A549 (cell line): ENCODE measurements at regions not wholly inside any gene's neighbourhood (a gene's known extent, or its start where the extent isn't known, plus 50 kb on each side); places are given as distances from the start of the nearest gene placed in this dataset.

ENCODE experiments used
- ATAC-seq, 2 experiments: fragments of 200-7000 bp in 1 of 2; fragments of >200 bp in 1 of 2; cut with Nextera tagmentation in 1 of 2; cut with Tn5 transposase in 1 of 2; 3 replicates each; pipeline versions ENCODE4 v1.8.0 to v1.9.1; 2018 to 2020; ENCODE audit warnings: mild to moderate bottlenecking in 1 of 2, moderate library complexity in 1 of 2
- CTCF ChIA-PET: fragments of 300-600 bp; sonication (Branson Sonifier 250); formaldehyde crosslinking; extraction: SDS; loops from one replicate; lab custom pipeline; 2021; ENCODE audit warnings: antibody characterized with exemption, inconsistent platforms; lab: Yijun Ruan, JAX
- POLR2A ChIA-PET: fragments of 350-600 bp; formaldehyde crosslinking; extraction: SDS; loops from one replicate; lab custom pipeline; 2021; ENCODE audit warnings: antibody characterized with exemption, inconsistent platforms; lab: Yijun Ruan, JAX
- DNase-seq, 2 experiments: peaks; one replicate each; pipeline versions ENCODE4 v3.0.0 to v3.0.0-alpha.2; 2011 to 2016; ENCODE audit warnings: low read depth in 1 of 2, low spot score in 1 of 2
- FAIRE-seq: peaks from 2 replicates; lab custom pipeline; 2011; peaks lifted over from hg19 to GRCh38; lab: Jason Lieb, UNC
- H3K27ac ChIP-seq, 2 experiments: fragments of >200 bp; sonication (Bioruptor Twin); formaldehyde crosslinking; 3 replicates each; pipeline ENCODE4 v1.5.1; 2016 to 2017
- H3K4me1 ChIP-seq: fragments of >200 bp; sonication (Bioruptor Twin); formaldehyde crosslinking; 3 replicates; pipeline ENCODE4 v1.6.1; 2016
- H3K4me2 ChIP-seq: fragments of >200 bp; sonication (Bioruptor Twin); formaldehyde crosslinking; 3 replicates; pipeline ENCODE4 v1.6.1; 2016
- H3K4me3 ChIP-seq: fragments of >200 bp; sonication (Bioruptor Twin); formaldehyde crosslinking; 3 replicates; pipeline ENCODE4 v1.5.1; 2016
- H3K9me3 ChIP-seq: fragments of >200 bp; sonication (Bioruptor Twin); formaldehyde crosslinking; 3 replicates; pipeline ENCODE4 v1.6.1; 2016
- ATOH8 ChIP-seq: fragments of 250-450 bp; sonication (Bioruptor Pico); IDR thresholded peaks from 2 replicates; pipeline ENCODE4 v1.5.0; 2020; ENCODE audit warnings: low read depth, mild to moderate bottlenecking, moderate library complexity
- BHLHE40 ChIP-seq: IDR thresholded peaks from 2 replicates; pipeline ENCODE4 v1.6.1; 2012; ENCODE audit warnings: low read depth, low read length, inconsistent platforms
- CEBPB ChIP-seq, 2 experiments: fragments of >200 bp in 1 of 2; sonication (Bioruptor Twin) in 1 of 2; formaldehyde crosslinking in 1 of 2; IDR thresholded peaks; 2 replicates each; pipeline ENCODE4 v1.6.1; 2012 to 2016
- CTCF ChIP-seq: fragments of >200 bp; sonication (Bioruptor Twin); formaldehyde crosslinking; IDR thresholded peaks from 3 replicates; pipeline ENCODE4 v1.5.1; 2016
- ELK1 ChIP-seq: fragments of 150-350 bp; IDR thresholded peaks from 2 replicates; pipeline ENCODE4 v1.6.1; 2014; ENCODE audit warnings: low read depth, mild to moderate bottlenecking, low read length
- ESRRA ChIP-seq: fragments of 150-350 bp; IDR thresholded peaks from 2 replicates; pipeline ENCODE4 v1.6.1; 2014; ENCODE audit warnings: mild to moderate bottlenecking, low read length, borderline replicate concordance
- FOSB ChIP-seq: fragments of 250-450 bp; sonication (Bioruptor Pico); IDR thresholded peaks from 2 replicates; pipeline ENCODE4 v1.5.0; 2020; ENCODE audit warnings: mild to moderate bottlenecking, moderate library complexity
- FOSL2 ChIP-seq, 2 experiments: fragments of 450-650 bp in 1 of 2; fragments of >200 bp in 1 of 2; sonication (Bioruptor Twin) in 1 of 2; formaldehyde crosslinking; IDR thresholded peaks; 2 replicates each; pipeline versions ENCODE4 v1.5.0 to v1.6.1; 2016 to 2020; ENCODE audit warnings: mild to moderate bottlenecking in 1 of 2, moderate library complexity in 1 of 2
- FOXS1 ChIP-seq: fragments of 250-450 bp; sonication (Bioruptor Pico); IDR thresholded peaks from 2 replicates; pipeline ENCODE4 v1.5.0; 2020; ENCODE audit warnings: mild to moderate bottlenecking, moderate library complexity
- HMGXB4 ChIP-seq: fragments of 250-450 bp; sonication (Bioruptor Pico); IDR thresholded peaks from 2 replicates; pipeline ENCODE4 v1.5.0; 2021; ENCODE audit warnings: mild to moderate bottlenecking, moderate library complexity, borderline replicate concordance
- HOXB5 ChIP-seq: fragments of 250-450 bp; sonication (Bioruptor Pico); IDR thresholded peaks from 2 replicates; pipeline ENCODE4 v1.5.0; 2020; ENCODE audit warnings: mild to moderate bottlenecking, moderate library complexity
- KDM5A ChIP-seq: fragments of 200-600 bp; sonication (generic); IDR thresholded peaks from 2 replicates; pipeline ENCODE4 v1.6.1; 2016; ENCODE audit warnings: antibody characterized with exemption, mild to moderate bottlenecking
- MAFK ChIP-seq: fragments of 450-650 bp; IDR thresholded peaks from 2 replicates; pipeline ENCODE4 v1.6.1; 2014; ENCODE audit not compliant: partially characterized antibody
- MAX ChIP-seq: IDR thresholded peaks from 2 replicates; pipeline ENCODE4 v1.6.1; 2012
- MAZ ChIP-seq: fragments of 150-350 bp; IDR thresholded peaks from 2 replicates; pipeline ENCODE4 v1.6.1; 2014; ENCODE audit warnings: antibody characterized with exemption, low read depth, low read length, borderline replicate concordance
- NFE2L2 ChIP-seq: fragments of 150-350 bp; conservative IDR thresholded peaks from 2 replicates; pipeline ENCODE4 v1.6.1; 2014; ENCODE audit warnings: low read length
- NPAS2 ChIP-seq: fragments of 250-450 bp; sonication (Bioruptor Pico); IDR thresholded peaks from 2 replicates; pipeline ENCODE4 v1.8.0; 2022; ENCODE audit warnings: mild to moderate bottlenecking, moderate library complexity, borderline replicate concordance
- POLR2A ChIP-seq: IDR thresholded peaks from 2 replicates; pipeline ENCODE4 v1.6.1; 2012; ENCODE audit warnings: mild to moderate bottlenecking, low read length
- RAD21 ChIP-seq, 2 experiments: fragments of >200 bp in 1 of 2; sonication (Bioruptor Twin) in 1 of 2; formaldehyde crosslinking in 1 of 2; IDR thresholded peaks in 1 of 2; conservative IDR thresholded peaks in 1 of 2; 2 replicates in 1 of 2; 3 replicates in 1 of 2; pipeline ENCODE4 v1.6.1; 2012 to 2018; ENCODE audit warnings: inconsistent platforms in 1 of 2
- RCOR1 ChIP-seq: fragments of 150-350 bp; IDR thresholded peaks from 2 replicates; pipeline ENCODE4 v1.6.1; 2014; ENCODE audit warnings: antibody characterized with exemption, low read length, low read depth
- REST ChIP-seq: fragments of 200-600 bp; sonication (generic); IDR thresholded peaks from 2 replicates; pipeline ENCODE4 v1.6.1; 2016; ENCODE audit warnings: antibody characterized with exemption, mild to moderate bottlenecking, moderate library complexity
- RNF2 ChIP-seq: fragments of 200-600 bp; sonication (generic); IDR thresholded peaks from 2 replicates; pipeline ENCODE4 v1.6.1; 2016; ENCODE audit warnings: low read depth, mild to moderate bottlenecking, antibody characterized with exemption, moderate library complexity, borderline replicate concordance
- ZC3H11A ChIP-seq: fragments of 450-650 bp; IDR thresholded peaks from 2 replicates; pipeline ENCODE4 v1.6.1; 2014; ENCODE audit warnings: antibody characterized with exemption, mild to moderate bottlenecking
- ZNF302 ChIP-seq: fragments of 250-450 bp; sonication (Bioruptor Pico); IDR thresholded peaks from 2 replicates; pipeline ENCODE4 v1.9.0; 2021; ENCODE audit warnings: inconsistent platforms, mild to moderate bottlenecking, moderate library complexity
- WGBS: methylation state at CpG from one replicate; pipeline ENCODE4 v1.1.6; 2017; ENCODE audit errors: missing lambda C conversion rate; 5-methylcytosine and 5-hydroxymethylcytosine counted together

GRCh38 chr5:2486373-2486772, 265.1 kb downstream of the IRX2 start:
- TF ChIP-seq NFE2L2 (no peak), CEBPB (IDR thresholded peaks at IDR 0.05) (no peak), MAFK (peak; percentile 69), ZNF302 (no peak)
- TF ChIP-seq, all 56 proteins: peak for 1
- FAIRE-seq (no peak), DNase-seq (no peak), ATAC-seq (no peak)
- Histone ChIP-seq H3K4me3 (no peak overlapping the region), H3K4me1 (no peaks in the 10 kb centered on the region), H3K9me3 (no peaks in the 10 kb centered on the region), H3K4me2 (no peak overlapping the region), H3K27ac (no peak overlapping the region)
- CTCF ChIA-PET: no interaction called here
- 6% methylated on average over 2 of the region's 2 CpGs for WGBS
- POLR2A ChIA-PET: no interaction called here

GRCh38 chr5:2482778-2483177, 268.7 kb downstream of the IRX2 start:
- ATAC-seq: no peak
- no peak overlapping the region for H3K27ac ChIP-seq
- no peaks in the 10 kb centered on the region for H3K4me1 ChIP-seq
- TF ChIP-seq HMGXB4: no peak
- no peak for TF ChIP-seq MAX
- TF ChIP-seq MAZ: no peak
- no peak for TF ChIP-seq FOSB (CRISPR knock-in tag)
- no peak for TF ChIP-seq NPAS2 (CRISPR knock-in tag)
- no peak for TF ChIP-seq RAD21 (conservative IDR thresholded peaks at IDR 0.05 in 1 of 2, IDR thresholded peaks at IDR 0.05 in 1 of 2)
- TF ChIP-seq ELK1: no peak
- no peak for TF ChIP-seq FOXS1 (CRISPR knock-in tag)
- no peak for TF ChIP-seq KDM5A
- no peak for TF ChIP-seq RNF2
- TF ChIP-seq CEBPB (IDR thresholded peaks at IDR 0.05): no peak
- no peak for TF ChIP-seq CTCF
- no peak for TF ChIP-seq ESRRA
- no peak for TF ChIP-seq FOSL2 (IDR thresholded peaks at IDR 0.05)
- no peak for TF ChIP-seq FOSL2 (CRISPR knock-in tag; IDR thresholded peaks at IDR 0.05)
- no peaks in the 10 kb centered on the region for H3K9me3 ChIP-seq
- no peak overlapping the region for H3K4me3 ChIP-seq
- FAIRE-seq: no peak
- CTCF ChIA-PET: no interaction called here
- H3K4me2 ChIP-seq: no peak overlapping the region
- DNase-seq: no peak
- POLR2A ChIA-PET: no interaction called here

- TF ChIP-seq FOSB (CRISPR knock-in tag) (no peak), RCOR1 (no peak), CEBPB (IDR thresholded peaks at IDR 0.05) (no peak), REST (no peak), MAZ (no peak), BHLHE40 (no peak), HOXB5 (no peak), NFE2L2 (no peak), ATOH8 (CRISPR knock-in tag) (no peak), POLR2A (no peak), ZC3H11A (no peak)
- no peak for FAIRE-seq
- Histone ChIP-seq H3K4me1 (no peaks in the 10 kb centered on the region), H3K4me2 (no peak overlapping the region), H3K9me3 (no peaks in the 10 kb centered on the region), H3K4me3 (no peak overlapping the region), H3K27ac (no peak overlapping the region)
- ChIA-PET POLR2A (no interaction called here), CTCF (no interaction called here)
- no peak for DNase-seq
- 11% methylated on average over 4 of the region's 4 CpGs for WGBS
- ATAC-seq: no peak
Measured at GRCh38 chr5:2480871-2481270, 270.6 kb downstream of the IRX2 start.
